22Rv1 (cell line): ENCODE measurements at regions not wholly inside any gene's neighbourhood (a gene's known extent, or its start where the extent isn't known, plus 50 kb on each side); places are given as distances from the start of the nearest gene placed in this dataset.

Experiments used
- CTCF ChIP-seq: fragments of 450-650 bp; IDR thresholded peaks from 2 replicates; pipeline ENCODE4 v1.5.1; 2017; ENCODE audit warnings: mild to moderate bottlenecking
- ZFX ChIP-seq: fragments of 450-650 bp; IDR thresholded peaks from 2 replicates; pipeline ENCODE4 v1.6.1; 2017; ENCODE audit warnings: antibody characterized with exemption, borderline replicate concordance

- no peak for TF ChIP-seq CTCF
- no peak for TF ChIP-seq ZFX
Measured at GRCh38 chr18:9038277-9038871, 64.1 kb upstream of the NDUFV2 start.
